PC-3 (cell line): ENCODE measurements at regions not wholly inside any gene's neighbourhood (a gene's known extent, or its start where the extent isn't known, plus 50 kb on each side); places are given as distances from the start of the nearest gene placed in this dataset.

Experiments
- ATAC-seq: fragments of 200-7000 bp; cut with Tn5 transposase; 2 replicates; pipeline ENCODE4 v1.9.1; 2020; ENCODE audit warnings: mild to moderate bottlenecking, moderate library complexity
- BruUV-seq: library from RNA; stranded (reverse); fragments of 400-500 nt; replicated peaks from 2 replicates; lab custom pipeline; 2021; lab: Mats Ljungman, UMichigan
- CTCF ChIA-PET: fragments of 300-600 bp; sonication (Branson Sonifier 250); formaldehyde crosslinking; loops from one replicate; lab custom pipeline; 2022; ENCODE audit warnings: antibody characterized with exemption; lab: Charles Lee
- POLR2A ChIA-PET: fragments of 300-600 bp; sonication (Branson Sonifier 250); formaldehyde crosslinking; loops from one replicate; lab custom pipeline; 2022; ENCODE audit warnings: antibody characterized with exemption; ENCODE audit not compliant: unreplicated experiment; lab: Charles Lee
- DNase-seq: peaks from one replicate; pipeline ENCODE4 v3.0.0-alpha.2; 2015
- H2AFZ ChIP-seq: fragments of 300-600 bp; sonication (generic); 2 replicates; pipeline ENCODE4 v1.6.0; 2016; ENCODE audit warnings: antibody characterized with exemption, low read length
- H3F3A ChIP-seq: fragments of 300-600 bp; sonication (generic); one replicate; pipeline ENCODE4 v1.6.0; 2017; ENCODE audit warnings: antibody characterized with exemption, low read length, control low read depth, mild to moderate bottlenecking; ENCODE audit not compliant: unreplicated experiment
- H3K27ac ChIP-seq: fragments of 300-600 bp; sonication (generic); 2 replicates; pipeline ENCODE4 v1.5.1; 2016; ENCODE audit warnings: mild to moderate bottlenecking, low read length
- H3K27me3 ChIP-seq: fragments of 300-600 bp; sonication (generic); 2 replicates; pipeline ENCODE4 v1.6.1; 2016; ENCODE audit warnings: low read length, mixed read lengths
- H3K36me3 ChIP-seq: fragments of 300-600 bp; sonication (generic); 2 replicates; pipeline ENCODE4 v1.6.1; 2016; ENCODE audit warnings: low read depth, mixed run types, low read length, mixed read lengths
- H3K4me1 ChIP-seq: fragments of 300-600 bp; sonication (generic); 2 replicates; pipeline ENCODE4 v1.5.1; 2016; ENCODE audit warnings: low read length; ENCODE audit not compliant: insufficient read depth
- H3K4me2 ChIP-seq: fragments of 300-600 bp; sonication (generic); 2 replicates; pipeline ENCODE4 v1.6.0; 2016; ENCODE audit warnings: low read length
- H3K4me3 ChIP-seq: fragments of 300-600 bp; sonication (generic); 2 replicates; pipeline ENCODE4 v1.5.1; 2016; ENCODE audit warnings: mild to moderate bottlenecking, low read length, mixed read lengths
- H3K79me2 ChIP-seq: fragments of 300-600 bp; sonication (generic); 2 replicates; pipeline ENCODE4 v1.6.1; 2017; ENCODE audit warnings: low read length, mixed read lengths
- H3K9ac ChIP-seq: fragments of 300-600 bp; sonication (generic); 2 replicates; pipeline ENCODE4 v1.6.0; 2016; ENCODE audit warnings: mild to moderate bottlenecking, low read length
- H3K9me2 ChIP-seq: fragments of 300-600 bp; sonication (generic); replicated peaks from 2 replicates; pipeline ENCODE4 v1.6.1; 2016; ENCODE audit warnings: mixed run types, low read length, mixed read lengths
- H3K9me3 ChIP-seq: fragments of 300-600 bp; sonication (generic); 2 replicates; pipeline ENCODE4 v1.6.1; 2016; ENCODE audit warnings: low read length, mixed read lengths
- H4K20me1 ChIP-seq: fragments of 300-600 bp; sonication (generic); 2 replicates; pipeline ENCODE4 v1.6.1; 2016; ENCODE audit warnings: low read length, mixed read lengths
- EZH2 ChIP-seq: fragments of 300-600 bp; sonication (generic); IDR thresholded peaks from one replicate; pipeline ENCODE4 v1.6.1; 2017; ENCODE audit warnings: antibody characterized with exemption, mild to moderate bottlenecking, low read length; ENCODE audit not compliant: unreplicated experiment
- EZH2phosphoT487 ChIP-seq: fragments of 300-600 bp; sonication (generic); IDR thresholded peaks from 2 replicates; pipeline ENCODE4 v1.6.1; 2018; ENCODE audit warnings: mild to moderate bottlenecking, antibody characterized with exemption, low read length, borderline replicate concordance
- intact Hi-C: fragments of 100-400 bp; cut with micrococcal nuclease; formaldehyde crosslinking; loops from 2 replicates; pipeline ENCODE4 v1.9.0; 2023
- TF ChIP-seq, protein P1 (sequence below): fragments of 300-600 bp; sonication (generic); conservative IDR thresholded peaks from 2 replicates; pipeline ENCODE4 v1.5.1; 2017; ENCODE audit warnings: antibody characterized with exemption, low read depth, mild to moderate bottlenecking, low read length

DNA sequence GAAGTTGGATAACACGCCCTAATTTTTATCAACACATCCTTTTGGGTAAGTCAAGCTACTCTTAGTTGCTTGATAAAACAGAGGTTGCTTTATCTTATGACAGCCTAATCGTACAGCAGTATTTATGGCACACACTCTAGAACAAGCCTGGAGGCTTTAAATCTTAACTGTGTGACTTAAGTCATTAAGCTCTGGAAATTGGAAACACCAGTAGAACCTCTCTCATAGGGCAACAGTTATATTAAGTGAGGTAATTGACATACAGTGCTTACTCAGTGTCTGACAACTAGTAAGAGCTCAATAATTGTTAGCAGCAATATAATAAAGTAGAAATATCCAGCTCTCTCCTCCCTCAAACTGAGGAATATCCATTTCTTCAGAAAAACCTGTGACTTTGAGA is 808.9 kb upstream of the WWC1 start:
- H3K79me2 ChIP-seq: no peaks in the 10 kb centered on the region
- no peak overlapping the region for H3K9ac ChIP-seq
- H3K36me3 ChIP-seq: no peaks in the 10 kb centered on the region
- no peak overlapping the region for H3K4me2 ChIP-seq
- DNase-seq (no peak), ATAC-seq (no peak)
- TF ChIP-seq, protein P1, sequence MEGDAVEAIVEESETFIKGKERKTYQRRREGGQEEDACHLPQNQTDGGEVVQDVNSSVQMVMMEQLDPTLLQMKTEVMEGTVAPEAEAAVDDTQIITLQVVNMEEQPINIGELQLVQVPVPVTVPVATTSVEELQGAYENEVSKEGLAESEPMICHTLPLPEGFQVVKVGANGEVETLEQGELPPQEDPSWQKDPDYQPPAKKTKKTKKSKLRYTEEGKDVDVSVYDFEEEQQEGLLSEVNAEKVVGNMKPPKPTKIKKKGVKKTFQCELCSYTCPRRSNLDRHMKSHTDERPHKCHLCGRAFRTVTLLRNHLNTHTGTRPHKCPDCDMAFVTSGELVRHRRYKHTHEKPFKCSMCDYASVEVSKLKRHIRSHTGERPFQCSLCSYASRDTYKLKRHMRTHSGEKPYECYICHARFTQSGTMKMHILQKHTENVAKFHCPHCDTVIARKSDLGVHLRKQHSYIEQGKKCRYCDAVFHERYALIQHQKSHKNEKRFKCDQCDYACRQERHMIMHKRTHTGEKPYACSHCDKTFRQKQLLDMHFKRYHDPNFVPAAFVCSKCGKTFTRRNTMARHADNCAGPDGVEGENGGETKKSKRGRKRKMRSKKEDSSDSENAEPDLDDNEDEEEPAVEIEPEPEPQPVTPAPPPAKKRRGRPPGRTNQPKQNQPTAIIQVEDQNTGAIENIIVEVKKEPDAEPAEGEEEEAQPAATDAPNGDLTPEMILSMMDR: no peak
- no peak for TF ChIP-seq EZH2
- ChIA-PET POLR2A (no interaction called here), CTCF (no interaction called here)
- no peaks in the 10 kb centered on the region; the same call in 1 of the 2 replicates for H3K4me1 ChIP-seq
- no peak overlapping the region for H2AFZ ChIP-seq
- no peaks in the 10 kb centered on the region for H3F3A ChIP-seq
- no peak overlapping the region for H3K4me3 ChIP-seq
- no peaks in the 10 kb centered on the region for H3K9me3 ChIP-seq
- H3K27me3 ChIP-seq: peaks cover 32% of the 10 kb centered on the region
- intact Hi-C loops: no loop called here
- H3K27ac ChIP-seq: no peak overlapping the region
- no peaks in the 10 kb centered on the region for H4K20me1 ChIP-seq
- no TSS peak for BruUV-seq
- no peaks in the 10 kb centered on the region for H3K9me2 ChIP-seq

DNA sequence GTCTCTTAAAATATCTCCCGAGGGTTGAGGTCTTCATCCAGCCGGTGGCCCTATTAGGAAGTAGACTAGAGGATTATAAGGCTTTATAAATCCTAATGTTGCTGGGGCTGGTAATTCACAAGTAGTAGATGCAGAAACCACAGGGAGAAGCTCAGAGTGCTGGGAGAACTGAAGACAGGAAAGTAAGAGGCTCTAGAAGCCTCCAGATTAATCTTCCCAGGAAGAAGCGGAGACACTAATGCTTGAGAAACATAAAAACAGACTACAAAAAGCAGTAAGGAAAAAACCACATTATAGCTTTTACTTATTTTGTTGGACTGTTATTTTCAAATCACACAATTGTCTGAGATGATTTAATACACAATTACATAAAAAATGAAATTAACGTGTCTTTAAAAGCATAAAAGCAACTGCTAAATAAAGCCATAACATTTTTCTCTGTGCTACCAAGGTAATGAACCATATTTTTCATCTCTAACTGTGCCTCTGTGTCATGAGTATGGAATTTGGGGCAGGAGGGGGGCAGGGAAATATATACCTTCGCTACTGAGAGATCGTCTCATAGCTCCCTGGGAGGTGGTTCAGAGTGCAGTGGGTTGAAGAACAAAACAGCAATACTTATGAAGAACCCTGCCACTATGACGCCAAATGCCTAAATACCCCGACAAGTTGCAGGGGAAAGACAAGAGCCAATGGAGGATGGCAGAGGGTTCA is 806.2 kb upstream of the WWC1 start:
- Histone ChIP-seq H3K9me2 (no peaks in the 10 kb centered on the region), H2AFZ (no peak overlapping the region), H3F3A (no peaks in the 10 kb centered on the region), H3K4me3 (no peak overlapping the region), H3K9me3 (no peaks in the 10 kb centered on the region), H3K4me2 (no peak overlapping the region), H3K4me1 (no peaks in the 10 kb centered on the region; the same call in 1 of the 2 replicates), H3K27me3 (peaks cover 32% of the 10 kb centered on the region), H4K20me1 (no peaks in the 10 kb centered on the region), H3K27ac (no peak overlapping the region), H3K36me3 (no peaks in the 10 kb centered on the region), H3K9ac (no peak overlapping the region), H3K79me2 (no peaks in the 10 kb centered on the region)
- intact Hi-C loops: no loop called here
- no peak for ATAC-seq
- TF ChIP-seq, protein P1: no peak
- TF ChIP-seq EZH2phosphoT487 (no peak), EZH2 (no peak)
- ChIA-PET CTCF (no interaction called here), POLR2A (no interaction called here)
- BruUV-seq: no TSS peak
- DNase-seq: no peak

DNA sequence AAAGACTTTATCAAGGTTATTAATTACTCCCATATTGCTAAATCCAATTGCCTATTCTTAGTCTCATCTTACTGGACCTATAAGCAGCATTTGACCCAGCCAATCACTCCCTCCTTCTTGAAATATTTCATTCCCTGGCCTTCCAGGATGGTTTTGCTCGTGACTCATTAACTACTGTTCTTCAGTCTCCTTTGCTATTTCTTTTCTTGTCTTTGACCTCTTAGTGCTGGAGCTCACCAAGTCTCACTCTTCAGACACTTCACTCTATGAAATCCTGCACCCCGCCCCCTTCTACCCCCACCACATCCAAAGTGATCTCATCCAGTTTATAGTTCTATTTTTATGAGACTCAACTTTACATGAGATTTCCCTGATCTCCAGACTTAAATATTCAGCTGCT is 803.1 kb upstream of the WWC1 start:
- DNase-seq: no peak
- POLR2A ChIA-PET: no interaction called here

More for the DNA sequence above, 803.1 kb upstream of the WWC1 start:
- BruUV-seq: no TSS peak
- Histone ChIP-seq H4K20me1 (no peaks in the 10 kb centered on the region), H3F3A (no peaks in the 10 kb centered on the region), H3K27ac (no peak overlapping the region), H3K4me2 (no peak overlapping the region), H3K79me2 (no peaks in the 10 kb centered on the region), H2AFZ (no peak overlapping the region), H3K4me1 (no peaks in the 10 kb centered on the region; the same call in 1 of the 2 replicates), H3K36me3 (no peaks in the 10 kb centered on the region), H3K9ac (no peak overlapping the region), H3K4me3 (no peak overlapping the region), H3K9me2 (no peaks in the 10 kb centered on the region), H3K27me3 (peaks cover 26% of the 10 kb centered on the region), H3K9me3 (no peaks in the 10 kb centered on the region)
- CTCF ChIA-PET: no interaction called here
- intact Hi-C loops: no loop called here
- no peak for TF ChIP-seq EZH2
- TF ChIP-seq EZH2phosphoT487: no peak
- TF ChIP-seq, protein P1: no peak
- ATAC-seq: no peak
